Endothelial cell of umbilical vein (primary cell): ENCODE measurements at regions not wholly inside any gene's neighbourhood (a gene's known extent, or its start where the extent isn't known, plus 50 kb on each side); places are given as distances from the start of the nearest gene placed in this dataset.

Source experiments
- BruUV-seq: library from RNA; stranded (reverse); fragments of 400-500 nt; replicated peaks from 2 replicates; lab custom pipeline; 2021; lab: Mats Ljungman, UMichigan
- CTCF ChIA-PET: fragments of 300-600, 350-600 bp; sonication (Branson Sonifier 250); formaldehyde crosslinking; loops from one replicate; lab custom pipeline; 2021; ENCODE audit warnings: antibody characterized with exemption, inconsistent platforms; lab: Charles Lee
- POLR2A ChIA-PET: fragments of 300-600, 350-600 bp; sonication (Branson Sonifier 250); formaldehyde crosslinking; loops from one replicate; lab custom pipeline; 2021; ENCODE audit warnings: antibody characterized with exemption, inconsistent platforms; lab: Charles Lee
- DNase-seq: peaks from one replicate; pipeline ENCODE4 v3.0.0-alpha.2; 2011; ENCODE audit warnings: low read depth, low spot score
- FAIRE-seq: peaks from 2 replicates; lab custom pipeline; 2011; peaks lifted over from hg19 to GRCh38; lab: Jason Lieb, UNC
- H2AFZ ChIP-seq: 2 replicates; pipeline ENCODE4 v1.6.0; 2012; ENCODE audit warnings: low read depth, low read length, control low read depth, inconsistent platforms
- H3K27ac ChIP-seq: 2 replicates; pipeline ENCODE4 v1.5.1; 2011; ENCODE audit warnings: low read depth, mild to moderate bottlenecking, control low read depth, low read length, moderate library complexity; ENCODE audit not compliant: insufficient read depth
- H3K27me3 ChIP-seq, 2 experiments: 2 replicates each; pipeline versions ENCODE4 v1.6.0 to v1.6.1; 2011; ENCODE audit warnings: low read length in 2 of 2, mixed read lengths in 1 of 2; ENCODE audit not compliant: control insufficient read depth in 2 of 2, insufficient read depth in 2 of 2
- H3K36me3 ChIP-seq, 2 experiments: 2 replicates in 1 of 2; 3 replicates in 1 of 2; pipeline ENCODE4 v1.5.1; 2011; ENCODE audit warnings: low read length in 2 of 2, mild to moderate bottlenecking in 1 of 2, moderate library complexity in 1 of 2; ENCODE audit not compliant: control insufficient read depth in 2 of 2, insufficient read depth in 2 of 2; ENCODE audit errors: extremely low read depth in 1 of 2
- H3K4me1 ChIP-seq: 3 replicates; pipeline ENCODE4 v1.5.1; 2011; ENCODE audit warnings: mild to moderate bottlenecking, low read length; ENCODE audit not compliant: control insufficient read depth, insufficient read depth; ENCODE audit errors: extremely low read depth
- H3K4me2 ChIP-seq: 2 replicates; pipeline ENCODE4 v1.6.1; 2011; ENCODE audit warnings: low read length, control low read depth, mixed read lengths; ENCODE audit not compliant: insufficient read depth
- H3K4me3 ChIP-seq, 3 experiments: fragments of 200-600 bp in 1 of 3; sonication (generic), shearing (Covaris generic) in 1 of 3; replicated peaks in 1 of 3; 2 replicates each; pipeline ENCODE4 v1.5.1; 2011 to 2016; ENCODE audit warnings: control low read depth in 3 of 3, low read length in 3 of 3, mild to moderate bottlenecking in 2 of 3, inconsistent platforms in 1 of 3, low read depth in 1 of 3, moderate library complexity in 1 of 3; ENCODE audit not compliant: insufficient read depth in 1 of 3
- H3K79me2 ChIP-seq: 2 replicates; pipeline ENCODE4 v1.6.0; 2012; ENCODE audit warnings: low read length, inconsistent platforms; ENCODE audit not compliant: control insufficient read depth, insufficient read depth
- H3K9ac ChIP-seq: replicated peaks from 2 replicates; pipeline ENCODE3; 2011; ENCODE audit warnings: low read length, control low read depth; ENCODE audit not compliant: insufficient read depth; ENCODE audit errors: extremely low read depth
- H3K9me1 ChIP-seq: replicated peaks from 3 replicates; pipeline ENCODE4 v1.6.0; 2011; ENCODE audit warnings: mild to moderate bottlenecking, low read length; ENCODE audit not compliant: control insufficient read depth, insufficient read depth; ENCODE audit errors: extremely low read depth
- H3K9me3 ChIP-seq: replicated peaks from 2 replicates; pipeline ENCODE4 v1.5.1; 2012; ENCODE audit warnings: low read length, inconsistent platforms; ENCODE audit not compliant: control insufficient read depth, insufficient read depth
- H4K20me1 ChIP-seq: replicated peaks from 2 replicates; pipeline ENCODE3; 2011; ENCODE audit warnings: mild to moderate bottlenecking, low read length; ENCODE audit not compliant: control insufficient read depth, insufficient read depth; ENCODE audit errors: extremely low read depth
- CTCF ChIP-seq, 2 donors: IDR thresholded peaks; 1 replicate in 1 of 2; 2 replicates in 1 of 2; pipeline ENCODE4 v1.5.1; 2011; ENCODE audit warnings: low read length in 2 of 2, mild to moderate bottlenecking in 2 of 2, moderate library complexity in 2 of 2, control low read depth in 1 of 2, inconsistent platforms in 1 of 2, low read depth in 1 of 2; ENCODE audit not compliant: insufficient read depth in 1 of 2; ENCODE audit errors: extremely low read depth in 1 of 2
- EZH2 ChIP-seq: IDR thresholded peaks from 2 replicates; pipeline ENCODE4 v1.6.1; 2012; ENCODE audit warnings: borderline replicate concordance, low read depth, mild to moderate bottlenecking, moderate library complexity, low read length, inconsistent platforms; ENCODE audit not compliant: severe bottlenecking
- FOS ChIP-seq: IDR thresholded peaks from 2 replicates; pipeline ENCODE4 v1.6.1; 2011; ENCODE audit warnings: mild to moderate bottlenecking, low read length, moderate library complexity, borderline replicate concordance; ENCODE audit not compliant: insufficient read depth
- JUN ChIP-seq: IDR thresholded peaks from 2 replicates; pipeline ENCODE4 v1.6.1; 2011; ENCODE audit warnings: borderline replicate concordance, low read depth; ENCODE audit not compliant: insufficient read length, insufficient read depth
- POLR2AphosphoS5 ChIP-seq: IDR thresholded peaks from 2 replicates; pipeline ENCODE4 v1.6.1; 2012; ENCODE audit warnings: low read depth, mild to moderate bottlenecking, control low read depth, low read length, moderate library complexity; ENCODE audit not compliant: insufficient read depth
- dilution Hi-C: fragments of 300-500 bp; cut with MboI; formaldehyde crosslinking; loops from one replicate; pipeline ENCODE4 v1.15.0; 2019; ENCODE audit warnings: low sequenced_read_pairs; ENCODE audit not compliant: extremely low pct_ligation_motif_present
- intact Hi-C: fragments of 100-400 bp; cut with micrococcal nuclease; formaldehyde crosslinking; loops from one replicate; pipeline ENCODE4 v1.10.0; 2022
- TF ChIP-seq, protein P1 (sequence below): IDR thresholded peaks from 2 replicates; pipeline ENCODE4 v1.6.1; 2011; ENCODE audit not compliant: insufficient read depth, insufficient read length

DNA sequence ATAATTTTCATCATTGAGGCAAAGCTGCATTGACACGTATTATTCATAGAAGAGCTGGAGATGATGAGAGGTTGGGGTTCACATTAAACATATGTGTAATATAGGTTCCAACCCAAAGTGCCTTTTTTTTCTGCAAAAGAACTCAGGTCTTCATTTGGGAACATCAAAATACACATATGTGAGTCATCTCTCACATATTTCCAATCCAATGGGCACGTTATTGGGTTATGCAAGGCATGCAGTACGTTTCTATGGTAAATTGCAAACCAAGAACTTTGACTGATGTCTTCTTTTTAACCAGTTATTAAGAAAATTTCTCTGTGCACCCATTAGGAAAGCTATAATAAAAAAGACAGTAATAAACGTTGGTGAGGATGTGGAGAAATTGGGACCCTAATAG lies 150.3 kb upstream of the FAM9B start:
- Histone ChIP-seq H3K4me3 (no peak overlapping the region), H3K36me3 (no peaks in the 10 kb centered on the region), H4K20me1 (no peaks in the 10 kb centered on the region), H3K4me2 (no peak overlapping the region), H3K27ac (no peak overlapping the region), H3K27me3 (no peaks in the 10 kb centered on the region), H3K9me3 (no peaks in the 10 kb centered on the region), H3K9me1 (no peaks in the 10 kb centered on the region), H3K79me2 (no peaks in the 10 kb centered on the region), H3K9ac (no peak overlapping the region), H2AFZ (no peak overlapping the region), H3K4me1 (no peaks in the 10 kb centered on the region)
- TF ChIP-seq EZH2 = no peak
- TF ChIP-seq CTCF (IDR thresholded peaks at IDR 0.05; ENCODE audit: extremely low read depth in 1 of 2, insufficient read depth in 1 of 2, low read depth in 1 of 2, low read length in 2 of 2) = no peak
- TF ChIP-seq JUN = no peak
- no peak for TF ChIP-seq POLR2AphosphoS5
- TF ChIP-seq, protein P1, sequence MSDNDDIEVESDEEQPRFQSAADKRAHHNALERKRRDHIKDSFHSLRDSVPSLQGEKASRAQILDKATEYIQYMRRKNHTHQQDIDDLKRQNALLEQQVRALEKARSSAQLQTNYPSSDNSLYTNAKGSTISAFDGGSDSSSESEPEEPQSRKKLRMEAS = no peak
- no peak for TF ChIP-seq FOS
- POLR2A ChIA-PET = no interaction called here
- CTCF ChIA-PET = no interaction called here
- dilution Hi-C loops (no loop called here), intact Hi-C loops (no loop called here)
- no TSS peak for BruUV-seq
- FAIRE-seq (no peak), DNase-seq (no peak)
